DMS114 treated with DMSO at 0.1 percent for 48 hours (cell line): ENCODE measurements at regions not wholly inside any gene's neighbourhood (a gene's known extent, or its start where the extent isn't known, plus 50 kb on each side); places are given as distances from the start of the nearest gene placed in this dataset.
"Not testable (repeated sequence)": the region's sequence is repeated elsewhere in the genome, so short reads cannot be mapped to it uniquely, and the experiment has no call there.

Experiments used
- DNase-seq: peaks from one replicate; lab custom pipeline; 2025; ENCODE audit not compliant: unreplicated experiment; lab: John Stamatoyannopoulos, UW

- no peak for DNase-seq
These were observed 1186.2 kb upstream of the FAM98A start for GRCh38 chr2:34785206-34785785.

- no peak for DNase-seq
These were observed 1185.6 kb upstream of the FAM98A start for GRCh38 chr2:34784701-34785100.

GRCh38 chr2:34750742-34751141 lies 1151.6 kb upstream of the FAM98A start:
- DNase-seq, result not testable (repeated sequence)

GRCh38 chr2:34747643-34748042 lies 1148.5 kb upstream of the FAM98A start:
- DNase-seq, result no peak

- DNase-seq, result no peak
These were observed 1139.6 kb upstream of the FAM98A start for GRCh38 chr2:34738691-34739090.

GRCh38 chr2:34737146-34737545 lies 1138.0 kb upstream of the FAM98A start:
- no peak for DNase-seq

GRCh38 chr2:34736482-34736881 lies 1137.4 kb upstream of the FAM98A start:
- DNase-seq, result no peak

GRCh38 chr2:34734662-34735061 lies 1135.6 kb upstream of the FAM98A start:
- no peak for DNase-seq

GRCh38 chr2:34734042-34734441 lies 1134.9 kb upstream of the FAM98A start:
- no peak for DNase-seq

- DNase-seq, result no peak
These were observed 1132.2 kb upstream of the FAM98A start for GRCh38 chr2:34731292-34731691.

GRCh38 chr2:34729845-34730244 lies 1130.7 kb upstream of the FAM98A start:
- no peak for DNase-seq

GRCh38 chr2:34724107-34724506 lies 1125.0 kb upstream of the FAM98A start:
- no peak for DNase-seq

GRCh38 chr2:34723683-34724082 lies 1124.6 kb upstream of the FAM98A start:
- no peak for DNase-seq

GRCh38 chr2:34719206-34719605 lies 1120.1 kb upstream of the FAM98A start:
- no peak for DNase-seq

GRCh38 chr2:34705551-34706247 lies 1106.6 kb upstream of the FAM98A start:
- DNase-seq, result no peak

GRCh38 chr2:34703292-34703691 lies 1104.2 kb upstream of the FAM98A start:
- DNase-seq, result no peak

- not testable (repeated sequence) for DNase-seq
These were observed 1103.3 kb upstream of the FAM98A start for GRCh38 chr2:34702391-34702790.

GRCh38 chr2:34677591-34677990 lies 1078.5 kb upstream of the FAM98A start:
- not testable (repeated sequence) for DNase-seq

GRCh38 chr2:34677119-34677531 lies 1078.0 kb upstream of the FAM98A start:
- DNase-seq, result not testable (repeated sequence)

- no peak for DNase-seq
These were observed 1071.4 kb upstream of the FAM98A start for GRCh38 chr2:34670482-34670881.

GRCh38 chr2:34666821-34667220 lies 1067.7 kb upstream of the FAM98A start:
- no peak for DNase-seq

- DNase-seq, result no peak
These were observed 1065.2 kb upstream of the FAM98A start for GRCh38 chr2:34664266-34664665.

- DNase-seq, result no peak
These were observed 1064.2 kb upstream of the FAM98A start for GRCh38 chr2:34663314-34663713.
